ENCODE measurements at regions not wholly inside any gene's neighbourhood (a gene's known extent, or its start where the extent isn't known, plus 50 kb on each side); places are given as distances from the start of the nearest gene placed in this dataset.

DNA sequence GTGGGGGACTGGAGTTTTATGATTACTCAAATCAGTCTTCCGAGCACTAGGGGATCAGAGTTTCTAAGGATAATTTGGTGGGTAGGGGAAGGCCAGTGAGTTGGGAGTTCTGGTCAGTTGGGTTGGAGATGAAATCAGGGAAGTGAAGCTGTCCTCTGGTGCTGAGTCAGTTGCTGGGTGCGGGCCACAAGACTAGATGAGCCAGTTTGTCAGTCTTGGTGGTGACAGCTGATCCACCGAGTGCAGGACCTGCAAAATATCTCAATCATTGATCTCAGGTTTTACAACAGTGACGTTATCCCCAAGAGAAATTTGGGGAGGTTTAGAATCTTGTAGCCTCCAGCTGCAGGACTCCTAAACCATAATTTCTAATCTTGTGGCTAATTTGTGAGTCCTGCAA is 249.4 kb downstream of the FAM43A start:
- H3K4me3 Mint-ChIP-seq: no peak overlapping the region
- no peaks in the 10 kb centered on the region for H3K27me3 Mint-ChIP-seq
- no peaks in the 10 kb centered on the region for H3K4me1 Mint-ChIP-seq
- H3K9me3 Mint-ChIP-seq: no peaks in the 10 kb centered on the region
- no peaks in the 10 kb centered on the region for H3K36me3 Mint-ChIP-seq
- no peak for DNase-seq
- no peak overlapping the region for H3K27ac Mint-ChIP-seq

DNA sequence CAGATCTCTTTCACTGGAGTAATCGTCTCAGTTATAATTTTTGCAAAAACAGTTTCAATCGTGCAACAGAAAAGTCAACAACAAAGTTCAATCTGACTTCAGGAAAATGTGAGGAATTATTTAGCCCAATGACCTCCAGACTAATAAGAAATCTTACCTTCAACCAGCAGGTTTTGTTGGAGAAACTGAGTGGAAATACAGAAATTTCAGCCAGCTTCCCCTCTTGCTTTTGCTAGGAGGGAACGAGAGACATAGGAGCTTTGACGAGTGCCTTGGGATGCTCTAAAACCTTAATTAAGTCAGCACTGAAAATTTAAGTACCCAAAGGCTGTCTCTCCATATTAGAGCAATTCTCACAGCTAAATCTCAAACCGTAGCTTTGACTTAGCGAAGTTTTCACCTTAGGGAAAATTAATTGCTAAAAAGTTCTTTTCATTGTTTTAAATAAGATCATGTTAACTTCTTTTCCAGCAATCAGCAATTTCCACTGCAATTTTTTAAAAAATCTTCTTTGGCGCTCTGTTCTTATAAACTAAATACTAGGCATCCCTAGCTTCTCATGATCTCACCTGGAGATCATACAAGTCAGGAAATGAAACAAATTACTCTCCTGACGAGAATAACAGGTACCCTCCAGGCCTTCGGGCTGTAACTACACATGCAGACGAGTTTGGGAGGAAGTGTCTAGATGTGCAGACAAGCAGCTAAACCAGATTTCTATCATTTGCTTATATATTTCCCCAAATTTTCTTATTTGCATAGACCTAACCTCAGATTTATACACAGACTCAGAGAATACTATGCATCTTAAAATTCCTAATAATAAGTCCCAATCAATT is 250.2 kb downstream of the FAM43A start:
- H3K36me3 Mint-ChIP-seq: no peaks in the 10 kb centered on the region
- no peak overlapping the region for H3K4me3 Mint-ChIP-seq
- no peaks in the 10 kb centered on the region for H3K9me3 Mint-ChIP-seq
- H3K4me1 Mint-ChIP-seq: no peaks in the 10 kb centered on the region
- H3K27me3 Mint-ChIP-seq: no peaks in the 10 kb centered on the region
- H3K27ac Mint-ChIP-seq: no peak overlapping the region
- no peak for DNase-seq

DNA sequence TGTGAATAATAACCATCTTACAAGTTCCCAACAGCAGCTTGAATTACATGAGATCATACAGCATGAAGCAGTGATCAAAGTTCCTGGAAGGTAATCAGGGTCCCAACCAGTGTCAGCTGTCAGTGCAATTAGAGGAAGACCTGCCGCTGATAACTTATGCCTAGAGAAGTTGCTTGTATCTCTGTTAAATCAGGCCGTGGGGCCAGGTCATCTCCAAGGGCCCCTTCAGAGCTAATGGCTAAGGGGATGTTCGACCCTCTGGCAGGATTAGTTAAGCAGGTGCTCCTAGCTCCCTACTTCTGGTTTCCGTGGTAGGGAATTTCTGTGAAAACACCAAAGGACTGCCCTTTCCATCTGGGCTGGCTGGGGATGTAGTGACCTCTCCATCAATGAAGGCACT is 251.0 kb downstream of the FAM43A start:
- no peaks in the 10 kb centered on the region for H3K27me3 Mint-ChIP-seq
- H3K4me1 Mint-ChIP-seq: no peaks in the 10 kb centered on the region
- no peak overlapping the region for H3K27ac Mint-ChIP-seq
- DNase-seq: no peak
- H3K4me3 Mint-ChIP-seq: no peak overlapping the region
- H3K9me3 Mint-ChIP-seq: no peaks in the 10 kb centered on the region
- H3K36me3 Mint-ChIP-seq: no peaks in the 10 kb centered on the region

DNA sequence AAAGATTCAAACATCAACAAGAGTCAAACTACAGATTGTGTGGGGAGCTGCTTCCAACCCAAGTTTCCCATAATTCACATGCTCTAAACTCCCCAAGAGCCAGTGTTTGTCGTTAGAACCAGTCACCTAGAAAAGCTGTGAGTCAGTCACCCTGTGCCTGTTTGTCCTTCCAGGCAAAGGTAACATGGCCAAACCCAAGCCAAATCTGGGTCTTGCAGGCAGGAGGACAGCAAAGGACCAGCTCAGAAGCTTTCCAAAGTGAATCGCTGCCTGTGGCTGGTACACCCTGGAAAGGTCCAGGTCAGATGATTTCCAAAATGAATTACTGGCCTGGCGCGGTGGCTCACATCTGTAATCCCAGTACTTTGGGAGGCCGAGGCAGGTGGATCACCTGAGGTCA is 251.5 kb downstream of the FAM43A start:
- no peak for DNase-seq
- no peaks in the 10 kb centered on the region for H3K36me3 Mint-ChIP-seq
- H3K9me3 Mint-ChIP-seq: no peaks in the 10 kb centered on the region
- no peak overlapping the region for H3K27ac Mint-ChIP-seq
- H3K27me3 Mint-ChIP-seq: peaks cover 3% of the 10 kb centered on the region
- no peaks in the 10 kb centered on the region for H3K4me1 Mint-ChIP-seq
- no peak overlapping the region for H3K4me3 Mint-ChIP-seq

DNA sequence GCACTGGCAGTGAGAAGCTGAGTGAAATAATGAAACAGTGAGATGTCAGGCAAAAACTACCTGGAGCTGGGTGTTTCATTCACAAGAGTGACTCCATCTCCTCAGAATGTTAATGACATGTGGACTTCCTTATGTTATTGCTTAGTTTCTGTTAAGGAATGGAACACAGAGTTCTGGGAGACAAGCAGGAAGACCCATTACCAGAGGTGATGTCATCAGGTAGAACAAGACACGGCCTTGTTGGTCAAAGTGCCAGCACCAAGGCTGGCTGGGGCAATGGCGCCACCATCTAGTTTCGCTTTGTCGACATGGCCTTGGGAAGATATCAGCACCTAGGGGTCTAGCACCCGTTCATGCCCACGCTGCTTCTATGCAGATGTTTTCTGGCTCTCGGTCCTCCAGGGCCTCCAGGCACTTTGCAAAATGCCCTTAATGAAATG is 252.2 kb downstream of the FAM43A start:
- DNase-seq: no peak
- no peak overlapping the region for H3K4me3 Mint-ChIP-seq
- no peak overlapping the region for H3K27ac Mint-ChIP-seq

DNA sequence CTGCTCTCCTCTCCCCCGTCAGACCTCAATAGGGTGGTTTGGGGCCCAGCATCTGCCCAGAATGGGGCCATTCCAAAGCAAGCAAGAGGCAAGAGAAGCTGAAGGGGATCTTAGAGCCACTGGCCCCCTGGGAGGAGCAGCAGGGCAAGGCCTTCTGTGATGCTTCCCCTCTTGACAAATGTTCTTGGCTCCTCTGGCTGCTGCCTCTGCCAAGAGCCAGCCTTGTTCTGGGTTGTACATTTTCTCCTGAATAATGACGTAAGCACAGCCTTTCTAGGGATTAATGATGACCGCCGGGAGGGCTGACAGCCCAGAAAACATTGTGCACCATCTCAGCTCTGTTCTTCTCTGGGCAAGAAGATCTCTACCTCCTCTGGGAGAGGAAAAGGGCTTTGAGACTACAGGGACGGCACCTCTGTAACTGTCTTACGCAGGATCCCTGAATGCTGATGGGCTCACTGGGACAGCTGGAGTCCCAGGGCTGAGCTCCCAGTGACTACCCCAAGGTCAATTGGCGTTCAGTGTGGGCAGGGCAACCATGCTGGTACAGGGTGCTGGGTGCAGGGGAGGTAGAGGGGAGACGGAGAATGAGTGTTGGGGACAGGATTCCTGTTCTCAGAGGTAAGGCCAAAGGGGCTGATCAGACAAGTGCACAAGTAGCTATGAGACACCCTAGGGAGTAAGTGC is 253.3 kb downstream of the FAM43A start:
- Mint-ChIP-seq H3K27ac (no peak overlapping the region), H3K4me3 (no peak overlapping the region), H3K9me3 (no peaks in the 10 kb centered on the region), H3K27me3 (peaks cover 6% of the 10 kb centered on the region), H3K36me3 (no peaks in the 10 kb centered on the region), H3K4me1 (no peaks in the 10 kb centered on the region)
- no peak for DNase-seq

More for the DNA sequence above, 252.2 kb downstream of the FAM43A start:
- H3K4me1 Mint-ChIP-seq: no peaks in the 10 kb centered on the region
- H3K36me3 Mint-ChIP-seq: no peaks in the 10 kb centered on the region
- no peaks in the 10 kb centered on the region for H3K9me3 Mint-ChIP-seq
- H3K27me3 Mint-ChIP-seq: peaks cover 6% of the 10 kb centered on the region

DNA sequence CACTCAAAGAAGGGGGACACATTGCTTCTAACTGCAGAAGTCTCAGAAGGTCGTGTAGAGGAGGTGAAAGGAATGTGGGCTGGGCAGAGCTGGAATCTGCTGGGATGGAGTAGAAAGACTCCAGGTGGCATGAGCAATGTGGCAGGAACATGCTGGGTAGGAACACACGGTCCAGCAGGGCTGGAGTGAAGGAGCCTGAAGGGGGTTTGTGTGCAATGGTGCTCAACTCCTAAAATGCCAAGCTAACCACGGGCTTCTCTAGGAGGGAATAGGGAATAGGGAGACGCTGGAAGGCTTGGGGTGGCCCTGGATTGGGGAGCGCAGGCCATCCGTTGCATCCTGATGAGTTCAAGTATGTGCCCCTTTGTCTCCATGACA is 253.8 kb downstream of the FAM43A start:
- DNase-seq: no peak
- peaks cover 6% of the 10 kb centered on the region for H3K27me3 Mint-ChIP-seq
- no peak overlapping the region for H3K4me3 Mint-ChIP-seq
- no peaks in the 10 kb centered on the region for H3K9me3 Mint-ChIP-seq
- no peaks in the 10 kb centered on the region for H3K36me3 Mint-ChIP-seq
- H3K27ac Mint-ChIP-seq: no peak overlapping the region
- no peaks in the 10 kb centered on the region for H3K4me1 Mint-ChIP-seq

DNA sequence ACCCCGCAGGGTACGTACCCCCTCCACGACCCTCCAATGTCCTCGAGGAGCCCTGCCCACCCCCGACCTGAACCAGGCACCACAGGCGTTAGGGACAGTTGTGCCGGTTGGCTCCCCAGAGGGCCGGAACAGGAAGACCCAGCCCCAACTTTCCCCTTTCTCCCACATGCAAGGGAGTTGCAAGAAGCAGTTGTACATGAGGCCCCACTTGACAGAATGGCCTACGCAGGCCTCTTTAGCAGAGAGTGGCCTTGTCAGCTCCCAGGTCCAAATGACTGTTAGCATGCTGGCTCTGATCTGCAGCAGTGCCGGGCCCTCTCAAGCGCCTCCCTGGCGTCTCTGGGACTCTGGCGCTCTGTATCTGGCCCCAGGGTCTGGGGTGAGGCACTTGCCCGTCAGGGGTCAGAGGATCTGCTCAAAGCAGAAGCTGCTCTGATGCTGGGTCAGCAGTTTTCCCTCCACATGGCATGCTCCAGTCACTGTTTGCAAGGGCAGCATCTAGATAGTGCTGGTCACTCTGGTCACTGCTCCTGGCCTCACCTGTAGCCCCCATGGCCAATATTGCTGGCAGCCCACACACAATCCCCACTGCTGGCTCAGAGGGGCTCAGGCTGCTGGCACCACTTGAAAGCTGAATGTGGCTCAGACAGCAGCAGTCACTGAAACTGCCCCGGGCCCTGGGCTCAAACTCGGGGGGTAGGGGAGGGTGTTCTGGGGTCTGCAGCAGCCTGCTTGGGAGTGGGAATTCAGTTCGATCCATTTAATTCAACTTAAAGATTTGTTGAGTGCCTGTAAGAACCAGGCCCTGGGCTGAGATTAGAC is 254.5 kb downstream of the FAM43A start:
- H3K9me3 Mint-ChIP-seq: no peaks in the 10 kb centered on the region
- H3K4me1 Mint-ChIP-seq: no peaks in the 10 kb centered on the region
- no peak for DNase-seq
- peaks cover 6% of the 10 kb centered on the region for H3K27me3 Mint-ChIP-seq
- no peak overlapping the region for H3K4me3 Mint-ChIP-seq
- H3K27ac Mint-ChIP-seq: no peak overlapping the region
- no peaks in the 10 kb centered on the region for H3K36me3 Mint-ChIP-seq

DNA sequence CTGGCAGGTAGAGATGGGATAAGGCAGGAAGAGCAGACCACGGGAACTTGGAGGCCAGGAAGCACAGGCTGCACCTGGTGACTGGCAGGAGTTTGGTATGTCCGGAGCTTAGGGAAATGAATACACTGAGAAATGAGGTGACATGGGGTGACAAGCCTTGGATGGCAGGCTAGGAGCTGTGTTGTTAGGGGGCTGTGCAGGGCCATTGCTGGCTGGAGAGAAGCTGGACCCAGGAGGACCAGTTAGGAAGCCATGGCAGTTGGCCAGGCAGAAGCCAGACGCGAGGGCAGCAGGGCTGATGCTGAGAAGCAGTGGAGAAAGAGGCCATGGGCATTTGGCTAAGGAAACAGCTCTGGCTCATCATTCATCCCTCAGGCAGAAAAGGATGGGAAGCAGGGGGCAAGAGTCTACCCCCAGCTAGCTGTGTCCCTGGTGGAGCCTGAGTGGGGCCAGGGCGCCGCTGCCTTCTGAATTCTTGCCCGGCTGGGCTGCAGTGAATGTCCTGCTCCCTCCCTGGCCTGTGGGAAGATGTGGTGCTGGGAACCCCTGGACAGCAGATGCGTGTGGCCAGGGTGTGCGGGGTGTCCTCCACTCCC is 255.8 kb downstream of the FAM43A start:
- no peak overlapping the region for H3K27ac Mint-ChIP-seq
- H3K36me3 Mint-ChIP-seq: no peaks in the 10 kb centered on the region
- no peak for DNase-seq
- no peaks in the 10 kb centered on the region for H3K4me1 Mint-ChIP-seq
- no peaks in the 10 kb centered on the region for H3K9me3 Mint-ChIP-seq
- H3K27me3 Mint-ChIP-seq: peaks cover 6% of the 10 kb centered on the region
- H3K4me3 Mint-ChIP-seq: no peak overlapping the region

DNA sequence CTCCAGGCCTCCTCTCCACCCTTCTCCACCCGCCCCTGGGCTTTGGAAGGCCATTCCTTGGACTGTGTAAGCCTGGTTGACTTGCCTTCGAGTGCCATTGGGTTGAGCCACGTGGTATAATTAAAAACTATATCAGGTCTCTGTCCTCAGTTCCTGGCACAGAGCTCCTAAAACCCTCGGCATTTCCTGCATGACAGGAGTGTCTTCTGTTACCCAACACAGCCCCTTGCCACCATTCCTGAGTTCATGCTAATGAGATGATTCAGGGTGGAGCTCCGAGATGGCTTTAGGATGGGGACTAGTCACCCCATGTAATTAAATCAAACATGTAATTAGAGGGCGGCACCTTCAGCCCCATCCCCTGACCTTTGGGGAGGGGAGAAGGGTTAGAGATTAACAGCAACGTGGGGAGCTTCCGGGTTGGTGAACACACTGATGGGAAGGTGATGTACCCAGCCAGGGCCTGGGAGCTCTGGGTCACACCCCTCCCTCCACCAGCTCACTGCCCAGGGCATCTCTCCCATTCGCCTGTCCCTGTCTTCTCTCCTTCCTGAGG is 256.4 kb downstream of the FAM43A start:
- H3K9me3 Mint-ChIP-seq: no peaks in the 10 kb centered on the region
- H3K4me3 Mint-ChIP-seq: no peak overlapping the region
- H3K27me3 Mint-ChIP-seq: peaks cover 6% of the 10 kb centered on the region
- no peaks in the 10 kb centered on the region for H3K4me1 Mint-ChIP-seq
- DNase-seq: no peak
- H3K27ac Mint-ChIP-seq: no peak overlapping the region
- H3K36me3 Mint-ChIP-seq: no peaks in the 10 kb centered on the region

DNA sequence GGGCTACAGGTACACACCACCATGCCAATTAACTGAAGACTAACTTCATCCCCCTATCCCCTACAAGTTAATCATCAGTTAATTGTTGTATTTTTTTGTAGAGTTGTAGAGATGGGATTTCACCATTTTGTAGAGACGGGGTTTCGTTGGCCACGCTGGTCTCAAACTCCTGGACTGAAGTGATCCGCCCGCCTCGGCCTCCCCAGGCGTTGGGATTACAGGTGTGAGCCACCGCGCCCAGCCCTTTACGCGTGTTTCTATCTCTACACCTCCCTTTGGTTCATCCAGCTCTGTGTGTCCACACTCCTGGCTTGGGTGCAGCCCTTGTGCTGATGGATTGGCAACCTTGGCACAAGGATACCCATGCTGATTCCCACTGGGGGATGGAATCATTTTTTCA is 258.8 kb downstream of the FAM43A start:
- Mint-ChIP-seq H3K9me3 (peaks cover 2% of the 10 kb centered on the region), H3K36me3 (no peaks in the 10 kb centered on the region), H3K4me1 (no peaks in the 10 kb centered on the region), H3K27ac (no peak overlapping the region), H3K27me3 (peaks cover 6% of the 10 kb centered on the region), H3K4me3 (no peak overlapping the region)
- DNase-seq: no peak

DNA sequence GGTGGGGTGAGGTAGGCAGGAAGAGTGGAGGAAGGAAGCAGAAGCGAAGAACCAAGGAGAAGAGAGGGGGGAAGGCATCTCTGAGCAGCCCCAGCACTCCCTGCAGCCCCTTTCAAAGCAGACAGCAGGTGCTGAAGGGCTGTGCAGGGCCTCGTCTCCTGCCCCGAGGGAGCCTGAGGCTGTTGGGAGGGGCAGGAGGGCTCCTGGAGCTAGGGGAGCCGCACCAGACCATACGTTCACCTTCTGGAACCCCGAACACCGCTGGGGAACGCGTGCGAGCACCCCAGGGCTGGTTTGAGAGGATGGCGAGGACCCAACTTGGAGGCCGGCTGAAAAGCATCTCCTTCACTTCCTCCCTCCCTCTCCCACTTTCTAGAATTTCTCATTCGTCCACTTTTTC is 259.8 kb downstream of the FAM43A start:
- Mint-ChIP-seq H3K9me3 (peaks cover 2% of the 10 kb centered on the region), H3K4me3 (no peak overlapping the region), H3K36me3 (no peaks in the 10 kb centered on the region), H3K27me3 (peaks cover 6% of the 10 kb centered on the region), H3K27ac (no peak overlapping the region), H3K4me1 (no peaks in the 10 kb centered on the region)
- DNase-seq: no peak

DNA sequence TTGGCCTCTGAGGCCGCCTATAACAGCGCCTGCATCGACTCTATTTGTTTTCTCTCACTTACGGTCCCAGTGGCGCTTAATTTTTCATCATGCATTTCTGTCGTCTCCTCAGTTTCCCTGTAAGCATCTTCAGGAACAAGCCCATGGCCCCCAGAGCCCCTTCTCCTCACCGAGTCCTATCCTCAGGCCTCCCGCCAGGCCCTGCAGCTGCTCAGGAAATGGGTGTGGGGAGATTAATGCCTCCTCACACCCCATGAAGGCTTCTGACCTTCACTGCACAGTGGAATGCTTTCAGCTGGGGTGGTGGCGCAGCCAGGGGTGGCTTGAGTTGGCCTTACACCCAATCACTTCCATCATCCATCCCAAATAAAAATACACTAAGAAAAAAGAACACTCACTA is 260.4 kb downstream of the FAM43A start:
- Mint-ChIP-seq H3K4me1 (no peaks in the 10 kb centered on the region), H3K9me3 (peaks cover 2% of the 10 kb centered on the region), H3K27me3 (peaks cover 6% of the 10 kb centered on the region), H3K4me3 (no peak overlapping the region), H3K27ac (no peak overlapping the region), H3K36me3 (no peaks in the 10 kb centered on the region)
- no peak for DNase-seq

DNA sequence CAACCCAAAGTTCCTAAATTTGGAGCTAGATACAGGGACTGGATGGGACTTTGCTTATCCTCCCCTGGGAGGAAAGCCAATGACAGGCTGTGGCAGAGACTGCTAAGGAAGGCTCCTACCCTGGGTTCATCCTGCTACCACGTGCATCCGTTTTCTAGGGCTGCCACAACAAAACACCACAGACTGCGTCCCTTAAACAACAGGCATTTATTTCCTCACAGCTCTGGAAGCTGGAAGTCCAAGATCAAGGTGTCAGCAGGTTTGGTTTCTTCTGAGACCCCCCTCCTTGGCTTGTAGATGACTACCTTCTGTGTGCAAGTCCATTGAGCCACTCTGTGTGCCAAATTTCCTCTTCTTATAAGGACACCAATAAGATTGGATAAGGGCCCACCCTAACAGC is 263.9 kb downstream of the FAM43A start:
- Mint-ChIP-seq H3K27ac (no peak overlapping the region), H3K4me3 (no peak overlapping the region), H3K9me3 (peaks cover 2% of the 10 kb centered on the region), H3K27me3 (no peaks in the 10 kb centered on the region), H3K4me1 (no peaks in the 10 kb centered on the region), H3K36me3 (no peaks in the 10 kb centered on the region)
- no peak for DNase-seq

Data from activated naive CD8-positive, alpha-beta T cell treated with anti-CD3 and anti-CD28 coated beads for 36 hours (primary cell).